Renal pelvis (tissue), 1 donor: ENCODE measurements at regions not wholly inside any gene's neighbourhood (a gene's known extent, or its start where the extent isn't known, plus 50 kb on each side); places are given as distances from the start of the nearest gene placed in this dataset.

Source experiments
- DNase-seq: peaks from one replicate; pipeline ENCODE4 v3.0.0-alpha.2; 2013

DNA sequence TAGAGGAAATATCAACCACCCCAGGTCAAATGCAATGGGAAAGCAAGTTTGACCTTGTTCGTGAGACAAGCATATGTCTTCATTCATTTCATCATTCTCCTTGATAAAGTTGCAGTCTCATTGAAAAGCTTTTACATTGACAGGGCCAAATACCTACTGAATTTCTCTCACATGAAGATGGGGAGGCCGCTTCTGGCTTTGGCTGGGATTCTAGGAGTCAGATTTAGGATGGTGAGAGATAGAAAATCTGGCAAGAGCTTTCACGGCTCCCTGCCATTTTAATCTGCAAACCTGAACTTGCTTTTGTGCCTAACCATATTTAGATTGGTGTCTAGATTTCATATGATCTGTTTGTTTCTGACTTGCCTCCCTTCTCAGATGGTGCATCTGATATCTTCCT is 88.0 kb downstream of the TMEM100 start:
- no peak for DNase-seq

DNA sequence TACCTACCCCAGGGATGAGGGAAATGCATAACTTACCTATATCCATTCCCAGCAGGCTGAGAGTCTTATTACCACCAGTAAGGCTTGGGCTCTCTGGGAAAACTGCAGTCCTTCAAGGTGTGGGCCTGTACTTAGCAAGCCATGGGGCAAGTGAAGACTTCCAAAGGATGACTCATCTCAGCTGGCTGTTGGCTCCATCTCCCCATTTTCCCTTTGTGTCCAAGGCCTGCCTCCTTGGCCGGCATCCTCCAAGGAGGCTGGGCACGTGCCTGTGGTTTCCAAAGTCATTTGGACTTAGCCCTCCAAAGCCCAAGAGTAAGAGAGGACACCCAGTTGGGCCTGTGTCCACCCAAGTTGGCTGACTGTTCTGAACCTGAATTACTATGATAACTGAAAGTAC is 89.8 kb downstream of the TMEM100 start:
- DNase-seq = no peak

DNA sequence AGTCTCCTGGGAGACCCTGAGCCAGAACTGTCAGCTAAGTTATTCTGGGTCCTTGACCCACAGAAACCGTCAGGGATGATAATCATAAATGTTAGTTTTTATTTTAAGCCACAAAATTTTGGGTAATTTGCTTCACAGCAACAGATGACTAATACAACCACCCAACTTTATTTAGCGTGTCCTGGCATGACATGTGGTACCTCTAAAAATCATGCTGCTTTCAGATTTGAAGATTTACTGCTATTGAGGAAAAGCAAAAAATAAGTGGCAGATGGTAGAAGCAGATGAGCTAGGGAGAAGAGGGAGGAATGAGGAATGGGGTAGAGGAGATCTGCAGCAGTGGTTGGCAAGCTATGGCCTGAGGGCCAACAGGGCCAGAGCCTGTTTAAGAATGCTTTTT is 90.4 kb downstream of the TMEM100 start:
- no peak for DNase-seq

DNA sequence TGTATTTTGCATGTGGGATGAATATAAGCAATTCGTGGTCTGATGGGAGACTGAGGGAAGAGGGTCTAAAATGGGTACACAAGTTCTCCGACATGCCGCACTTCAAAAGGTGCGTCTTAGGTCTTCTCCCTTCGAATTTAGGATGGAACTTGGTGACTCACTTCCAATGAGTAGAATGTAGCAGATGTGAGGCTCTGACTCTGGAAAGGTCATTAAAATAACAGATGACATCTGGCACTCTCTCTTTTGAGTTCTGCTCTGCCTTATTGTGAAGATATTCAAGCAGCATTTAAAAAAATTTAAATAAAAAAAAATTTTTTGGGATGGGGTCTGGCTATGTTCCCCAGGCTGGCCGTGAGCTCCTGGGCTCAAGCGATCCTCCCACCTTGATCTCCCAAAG is 92.7 kb downstream of the TMEM100 start:
- DNase-seq = no peak

DNA sequence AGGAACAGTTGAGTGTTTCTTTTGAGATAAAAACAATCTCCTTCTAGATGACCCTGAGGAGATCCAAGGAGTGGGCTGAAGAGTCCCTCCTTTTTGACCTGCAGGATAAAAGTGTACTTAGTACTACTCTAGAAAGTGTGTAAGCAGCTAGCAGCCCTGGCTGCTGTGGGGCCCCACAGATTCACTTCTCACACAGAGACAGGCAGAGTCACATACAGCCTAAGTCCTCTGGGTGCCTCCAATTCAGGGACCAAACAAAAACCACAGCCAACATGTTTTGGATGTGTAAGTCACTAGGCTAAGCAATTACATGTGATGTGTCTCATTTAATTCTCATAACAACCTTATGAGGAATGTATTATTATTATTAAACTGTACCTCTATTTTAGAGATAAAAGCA is 97.1 kb downstream of the TMEM100 start:
- DNase-seq = no peak

DNA sequence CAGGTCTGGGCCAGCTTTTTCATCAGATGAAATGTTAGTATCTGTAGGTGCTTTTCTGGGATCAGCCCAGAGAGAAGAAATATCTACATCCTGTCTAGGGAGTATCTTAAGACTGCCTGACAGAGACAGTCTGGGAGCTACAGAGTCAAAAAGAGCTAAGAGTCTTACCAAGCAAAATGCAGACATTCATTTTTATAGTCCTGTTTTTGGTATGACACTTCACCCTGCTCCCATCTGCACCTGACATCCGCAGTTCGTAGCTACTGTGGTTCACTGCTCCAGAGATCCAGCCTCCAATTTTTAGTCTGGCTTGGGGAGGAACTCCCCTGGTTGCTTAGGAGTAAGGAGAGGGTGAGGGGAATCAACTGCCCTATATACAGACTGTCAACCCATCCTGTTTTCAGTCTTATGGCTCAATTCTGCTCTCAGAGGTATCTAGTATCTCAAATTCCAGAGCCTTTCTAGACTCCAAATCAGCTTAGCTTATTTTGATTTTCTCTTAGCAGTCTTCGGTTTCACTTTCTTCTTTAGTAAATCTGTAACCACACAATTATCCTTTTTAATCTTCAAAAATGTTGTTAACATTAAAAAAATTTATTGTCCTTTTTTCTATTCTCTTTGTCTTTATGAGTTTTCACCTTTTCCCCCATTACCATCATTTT is 97.8 kb downstream of the TMEM100 start:
- DNase-seq = no peak

DNA sequence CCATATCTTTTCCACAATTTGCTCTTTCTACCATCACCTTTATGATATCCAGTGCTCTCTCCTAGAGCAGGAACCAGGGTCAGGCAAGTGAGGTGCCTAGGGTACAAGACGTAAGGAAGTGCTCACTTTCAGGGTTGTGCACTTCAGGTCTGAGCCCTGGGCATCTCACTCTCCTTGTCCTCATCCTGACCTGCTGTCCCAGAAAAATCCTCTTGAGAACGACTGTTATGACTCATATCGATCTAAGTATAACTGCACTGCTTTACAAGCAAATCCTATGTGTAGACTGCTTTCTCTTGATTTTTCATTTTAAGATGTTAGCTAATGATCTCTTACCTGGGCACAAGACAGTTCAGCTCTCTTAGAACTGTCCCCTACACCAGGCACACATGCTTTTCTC is 100.1 kb downstream of the TMEM100 start:
- no peak for DNase-seq

DNA sequence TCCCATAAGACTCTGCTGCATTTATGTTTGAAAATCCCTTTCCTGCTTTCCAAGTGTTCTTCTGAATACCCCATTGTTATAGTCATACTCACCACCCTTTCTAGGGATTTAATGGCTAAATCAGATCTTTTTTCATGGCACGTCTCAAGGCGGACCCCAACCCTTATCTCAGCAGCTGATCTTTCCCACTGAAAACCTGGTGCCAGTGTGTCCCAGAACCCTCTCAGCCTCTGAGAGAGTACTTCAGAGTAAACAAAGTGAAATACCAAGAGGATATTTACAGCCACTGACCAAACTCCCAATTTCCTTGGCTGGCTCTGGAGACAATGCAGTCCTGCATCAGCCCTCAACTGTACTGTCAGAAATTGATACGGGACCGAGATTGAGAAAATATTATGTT is 101.7 kb downstream of the TMEM100 start:
- no peak for DNase-seq

DNA sequence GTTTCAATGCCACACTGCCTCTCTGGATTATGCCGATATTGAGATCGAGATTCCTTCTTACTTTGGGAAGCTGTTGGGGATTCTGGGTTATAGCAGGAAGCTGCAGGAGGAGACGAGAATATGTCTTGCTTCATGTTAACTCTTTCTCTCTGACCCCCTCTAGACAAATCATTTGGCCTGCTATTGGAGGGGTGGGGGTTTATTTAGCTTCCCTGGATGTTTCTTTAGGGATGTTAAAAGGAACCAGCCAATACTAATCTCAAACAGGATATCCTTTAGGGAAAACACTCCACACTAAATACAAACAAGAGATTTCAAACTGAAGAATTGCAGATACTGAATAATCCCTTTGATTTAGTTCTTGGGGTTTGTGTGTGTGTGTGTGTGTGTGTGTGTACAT is 102.6 kb downstream of the TMEM100 start:
- DNase-seq = no peak

DNA sequence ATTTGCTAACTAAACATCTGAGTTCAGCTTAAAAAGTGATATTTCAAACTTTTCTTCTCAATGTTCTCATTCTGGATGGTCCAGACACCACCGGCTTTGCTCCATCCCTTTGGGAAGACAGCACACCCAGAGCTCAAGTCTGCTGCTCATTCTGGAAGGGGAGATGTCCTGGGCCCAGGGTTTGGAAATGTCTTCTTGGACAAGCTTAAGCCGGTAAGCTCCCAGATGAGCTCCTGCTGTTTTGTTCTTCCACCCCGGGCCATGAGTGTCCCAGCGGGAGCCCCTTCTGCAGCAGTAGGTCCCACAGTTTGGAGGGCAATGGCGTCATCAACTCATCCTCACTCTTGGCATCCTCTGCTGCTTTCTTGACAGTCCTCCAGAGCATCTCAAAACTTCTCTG is 105.2 kb downstream of the TMEM100 start:
- no peak for DNase-seq

DNA sequence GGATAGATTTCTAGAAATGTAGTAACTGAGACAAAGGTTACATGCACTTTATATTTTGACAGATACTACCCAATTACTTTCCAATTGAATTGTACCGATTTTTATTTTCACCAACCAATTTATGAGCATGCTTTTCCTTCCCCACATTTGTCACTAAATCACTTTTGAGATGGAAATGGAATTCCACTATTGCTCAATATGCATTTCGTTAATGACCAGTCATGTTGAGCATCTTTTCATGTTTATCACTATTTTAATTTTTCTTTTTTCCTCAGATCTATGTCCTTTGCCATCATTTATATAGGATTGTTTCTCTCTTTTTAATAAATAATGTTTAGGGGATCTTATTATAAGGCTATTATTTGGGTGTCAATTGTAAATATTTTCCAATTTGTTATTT is 102.8 kb upstream of the SMIM36 start:
- no peak for DNase-seq

DNA sequence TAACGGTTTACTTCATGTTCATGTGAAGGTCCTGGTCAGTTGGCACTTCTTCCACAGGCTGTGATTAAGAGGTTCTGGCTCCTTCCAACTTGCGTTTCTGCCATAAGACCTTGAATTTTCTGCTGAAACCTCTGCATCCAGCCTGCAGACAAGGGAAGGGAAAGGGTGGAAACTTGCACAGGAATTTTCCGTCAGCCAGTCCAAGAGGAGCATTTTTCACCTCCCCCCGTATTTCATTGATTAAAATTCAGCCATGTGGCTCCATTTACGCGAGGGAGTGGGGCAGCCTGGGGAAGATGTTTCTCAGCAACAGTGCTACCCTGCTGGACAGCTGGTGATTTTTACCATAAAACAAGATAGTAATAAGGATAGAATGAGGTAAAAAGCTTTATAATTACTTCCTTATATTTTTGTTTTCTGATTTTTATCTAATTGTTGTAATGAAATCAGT is 101.5 kb upstream of the SMIM36 start:
- peak; percentile 33 for DNase-seq

DNA sequence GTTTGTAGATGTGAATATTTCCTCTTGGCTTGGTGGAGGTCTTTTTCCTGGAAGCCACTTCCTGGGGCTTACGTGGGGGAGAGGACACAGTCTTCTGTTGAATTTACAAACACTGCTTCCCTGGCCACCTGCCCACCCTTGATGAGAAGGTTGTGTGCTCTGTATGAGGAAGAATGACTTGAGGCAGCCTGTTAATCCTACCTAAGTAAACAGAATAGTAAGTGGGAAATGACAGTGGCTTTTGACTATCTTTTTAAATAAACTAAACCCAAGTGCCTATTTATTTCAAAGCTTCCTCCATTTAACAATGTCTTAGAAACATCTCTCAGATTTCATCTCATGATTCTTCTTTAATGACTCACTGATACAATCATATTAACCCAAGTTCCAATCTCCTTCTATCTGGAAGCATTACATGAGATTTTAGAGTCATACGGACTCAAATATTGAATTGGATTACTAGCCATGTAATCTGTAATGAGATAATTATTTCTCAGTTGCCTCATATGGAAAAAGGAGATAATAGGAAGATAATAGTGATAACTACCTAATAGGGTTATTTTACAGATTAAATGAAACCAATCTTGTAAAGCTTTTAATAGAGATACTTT is 96.6 kb upstream of the SMIM36 start:
- peak; percentile 23 for DNase-seq

DNA sequence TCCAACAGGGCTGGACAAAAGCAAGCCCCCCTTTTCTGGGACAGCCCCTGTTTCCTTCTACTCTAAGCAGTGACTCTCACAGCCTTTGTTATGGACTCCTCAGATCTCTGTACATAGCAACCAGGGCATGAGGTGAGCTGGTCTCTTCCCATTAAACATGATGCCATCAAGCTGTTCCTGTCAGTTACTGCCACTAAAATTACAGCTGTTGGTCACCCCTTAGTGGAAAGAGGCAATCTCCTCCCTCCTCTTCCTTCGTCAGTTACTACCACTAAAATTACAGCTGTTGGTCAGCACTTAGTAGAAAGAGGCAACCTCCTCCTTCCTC is 95.2 kb upstream of the SMIM36 start:
- DNase-seq = peak; percentile 97

DNA sequence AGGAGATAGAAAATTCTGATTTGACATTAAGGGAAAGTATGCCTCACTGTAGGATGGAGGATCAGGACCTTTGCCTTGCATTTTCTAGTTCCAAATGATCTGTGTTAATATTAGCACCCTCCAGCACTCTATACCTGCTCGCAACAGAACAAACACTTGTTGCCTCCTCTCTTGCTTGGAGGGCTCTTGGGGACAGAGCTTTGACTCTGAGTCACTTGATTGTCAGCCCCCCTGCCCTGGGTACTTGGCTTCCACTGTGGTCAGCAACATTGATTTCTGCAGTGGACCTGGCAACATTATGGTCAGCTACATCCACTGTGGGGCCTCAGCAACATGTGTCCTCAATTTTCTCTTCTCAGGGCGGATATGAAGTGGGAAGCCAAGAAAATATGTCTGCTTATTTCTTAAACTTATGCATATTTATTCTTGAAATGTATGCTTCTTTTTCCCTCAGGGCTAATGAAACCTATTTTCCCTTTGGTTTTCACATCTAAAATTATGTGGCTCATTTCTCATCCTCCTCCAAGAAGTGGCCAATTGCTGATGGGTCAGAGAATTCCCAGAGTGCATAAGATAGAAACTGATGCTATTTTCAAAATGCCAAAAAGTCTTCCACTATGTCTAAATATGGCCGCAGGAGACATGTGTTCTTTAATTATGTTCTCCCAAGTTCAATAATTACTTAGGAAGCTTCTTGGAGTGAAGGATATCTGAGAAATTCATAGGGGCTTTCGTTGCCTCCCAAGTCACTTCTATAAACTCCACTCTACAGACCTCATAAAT is 94.6 kb upstream of the SMIM36 start:
- DNase-seq = no peak

DNA sequence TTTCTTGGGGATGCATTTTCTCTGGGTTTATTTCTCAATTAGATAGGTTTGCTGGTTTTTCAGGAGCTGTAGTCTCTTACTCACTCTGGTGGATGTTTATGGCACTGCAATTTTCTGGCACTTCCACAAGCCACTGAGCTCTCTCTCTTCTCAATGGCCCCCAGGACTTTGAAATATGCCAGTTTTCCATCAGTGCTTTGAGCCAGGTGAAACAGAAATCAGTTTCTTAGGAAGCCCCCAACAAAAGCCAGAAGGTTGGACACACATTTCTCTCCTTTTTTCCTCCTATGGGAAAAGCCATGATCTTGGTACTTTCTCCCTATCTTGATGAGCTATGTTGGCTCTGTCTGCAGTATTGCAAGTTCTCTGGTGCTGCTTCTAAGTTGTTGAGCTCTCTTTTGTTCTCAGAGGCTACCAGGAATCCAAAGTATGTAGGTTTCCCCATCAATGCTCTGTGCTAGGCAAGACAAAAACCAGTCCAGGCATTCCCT is 90.7 kb upstream of the SMIM36 start:
- no peak for DNase-seq

DNA sequence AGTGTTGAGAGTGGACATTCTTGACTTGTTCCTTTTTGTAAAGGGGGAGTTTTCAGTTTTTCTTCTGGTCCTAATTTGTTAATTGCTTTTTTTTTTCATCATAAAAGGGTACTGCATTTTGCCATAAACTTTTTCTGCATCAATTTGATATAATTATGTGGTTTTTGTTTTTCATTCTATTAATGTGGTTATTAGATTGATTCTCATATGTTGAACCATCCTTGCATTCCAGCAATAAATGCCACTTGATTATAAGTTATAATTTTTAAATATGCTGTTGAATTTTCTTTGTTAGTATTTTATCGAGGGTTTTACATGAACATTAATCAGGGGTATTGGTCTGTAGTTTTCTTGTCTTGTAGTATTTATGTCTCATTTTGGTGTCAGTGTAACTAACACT is 87.2 kb upstream of the SMIM36 start:
- no peak for DNase-seq

DNA sequence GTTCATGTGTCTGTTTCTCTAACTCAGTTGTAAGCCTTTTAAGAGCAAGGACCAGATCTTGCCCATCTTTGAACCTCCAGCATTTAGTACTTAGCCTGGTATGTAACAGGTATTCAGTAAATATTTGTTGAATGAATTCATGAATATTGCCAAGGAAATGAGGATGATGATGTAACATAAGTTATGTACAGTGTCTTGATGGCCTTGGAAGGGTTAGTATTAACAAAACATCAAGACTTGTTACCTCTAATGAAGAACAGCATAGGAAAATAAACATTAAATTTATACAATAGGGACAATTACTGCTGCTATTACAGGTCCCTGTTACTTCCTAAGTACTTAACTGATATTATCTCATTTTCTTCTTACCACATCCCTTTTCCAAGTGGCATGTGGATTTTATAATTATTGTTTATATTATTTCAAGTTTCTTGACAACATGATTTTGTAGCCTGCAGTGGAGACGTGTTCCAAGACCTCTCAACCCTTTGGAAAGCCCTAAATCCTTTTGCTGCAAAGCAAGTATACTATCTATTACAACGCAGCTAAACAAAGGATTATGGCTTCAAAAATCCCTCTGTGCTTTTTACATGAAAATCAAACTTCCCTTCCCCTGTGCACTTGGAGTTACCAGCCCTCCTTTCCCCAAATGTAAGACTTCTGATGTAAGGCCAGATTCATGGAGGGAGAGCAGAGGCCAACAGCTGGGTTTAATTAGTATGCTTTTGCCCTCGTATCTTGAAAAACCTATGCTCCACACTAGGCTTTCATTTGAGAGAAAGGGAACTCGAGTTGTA is 77.4 kb upstream of the SMIM36 start:
- DNase-seq = peak; percentile 36

DNA sequence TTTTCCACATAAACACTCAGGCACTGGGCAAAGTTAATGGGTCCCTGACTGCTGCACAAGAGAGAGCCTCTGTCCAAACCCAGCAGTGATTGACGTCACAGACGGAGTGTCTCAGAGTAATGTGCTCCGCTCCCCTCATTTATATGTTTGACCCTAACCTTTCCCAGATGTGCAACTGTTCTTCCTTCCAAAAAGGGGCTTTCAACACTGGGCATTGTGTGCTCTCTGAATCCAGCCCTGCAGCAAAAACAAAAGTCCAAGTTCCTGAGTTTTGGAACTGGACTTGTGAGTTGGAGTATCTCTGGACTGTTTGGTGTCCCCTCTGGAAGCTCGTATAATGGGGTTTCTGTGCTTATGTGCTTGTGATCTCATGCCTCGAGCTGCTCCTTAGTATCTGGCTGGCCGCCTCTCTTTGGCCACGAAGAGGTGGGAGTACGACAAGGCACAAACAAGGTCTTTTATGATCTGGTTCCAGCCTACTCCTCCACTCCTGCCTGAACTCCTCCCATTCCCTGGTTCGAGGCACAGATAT is 76.4 kb upstream of the SMIM36 start:
- peak; percentile 35 for DNase-seq

DNA sequence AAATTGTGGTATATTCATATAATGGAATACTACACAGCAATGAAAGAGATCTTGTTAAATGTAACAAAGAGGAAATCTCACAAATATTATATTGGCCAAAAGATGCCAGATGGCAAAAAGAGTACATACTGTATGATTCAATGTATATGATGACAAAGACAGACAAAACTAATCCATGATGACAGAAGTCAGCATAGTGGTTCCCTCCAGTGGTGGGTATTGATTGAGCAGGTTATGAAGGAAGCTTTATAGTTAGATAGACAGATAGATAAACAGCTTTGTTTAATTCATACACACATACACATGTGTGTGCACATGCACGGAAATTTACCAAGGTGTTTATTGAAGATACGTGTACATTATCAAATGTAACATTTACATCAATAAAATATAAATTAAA is 74.4 kb upstream of the SMIM36 start:
- no peak for DNase-seq

DNA sequence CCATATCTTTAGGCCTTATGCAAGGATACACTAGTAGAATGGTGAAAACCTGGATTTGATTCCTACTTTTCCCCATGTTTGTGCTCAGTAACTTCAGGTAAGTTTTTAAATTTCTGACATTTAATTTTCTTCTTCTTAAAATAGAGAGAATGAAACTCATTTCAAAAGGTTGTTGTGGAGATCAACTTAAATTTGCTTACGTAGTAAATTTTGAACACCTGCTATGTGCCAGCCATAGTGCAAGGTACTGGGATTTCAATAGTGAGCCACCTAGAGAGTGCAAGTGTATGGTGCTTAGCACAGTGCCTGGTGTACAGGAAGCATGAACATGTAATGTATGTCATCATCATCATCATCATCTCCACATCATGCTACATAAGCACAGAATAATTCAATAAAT is 73.6 kb upstream of the SMIM36 start:
- DNase-seq = no peak

DNA sequence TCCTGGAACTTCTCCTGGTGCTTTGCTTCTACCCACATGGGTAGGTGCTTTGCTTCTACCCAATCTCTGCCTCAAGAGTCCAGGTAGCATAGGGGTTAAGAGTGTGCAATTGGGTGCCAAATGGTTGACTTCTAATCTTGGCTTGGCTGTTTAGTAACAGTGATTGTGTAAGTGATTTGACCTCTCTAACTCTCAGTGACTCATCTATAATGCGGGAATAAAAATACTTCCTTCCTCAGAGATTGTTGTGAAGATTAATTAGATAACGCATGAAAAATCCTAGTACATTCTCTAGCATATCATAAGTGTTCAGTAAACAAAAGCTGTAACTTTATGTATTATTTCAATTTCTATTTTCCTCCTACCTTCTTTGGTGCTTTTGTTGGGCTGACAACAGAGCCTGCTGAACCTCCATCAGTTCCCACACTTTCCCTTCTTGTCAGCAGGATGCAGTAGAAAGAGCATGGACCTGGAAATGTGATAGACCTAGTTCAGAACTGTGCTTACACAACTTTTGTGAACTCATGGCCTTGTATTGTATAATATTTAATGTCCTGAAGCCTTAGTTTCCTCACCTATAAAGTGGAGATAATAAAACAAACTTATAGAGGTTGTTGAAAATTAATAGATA is 72.9 kb upstream of the SMIM36 start:
- no peak for DNase-seq
